H1 (cell line): ENCODE measurements at regions not wholly inside any gene's neighbourhood (a gene's known extent, or its start where the extent isn't known, plus 50 kb on each side); places are given as distances from the start of the nearest gene placed in this dataset.
A peak's percentile ranks its signal among the peaks of the same experiment; 100 is the strongest.

ENCODE experiments used
- CTCF ChIA-PET: fragments of 300-600 bp; sonication (Branson Sonifier 250); formaldehyde crosslinking; loops from one replicate; lab custom pipeline; 2021; ENCODE audit not compliant: partially characterized antibody; lab: Charles Lee
- POLR2A ChIA-PET: fragments of 300-600 bp; sonication (Branson Sonifier 250); formaldehyde crosslinking; loops from one replicate; lab custom pipeline; 2021; ENCODE audit warnings: inconsistent platforms; ENCODE audit not compliant: partially characterized antibody; lab: Charles Lee
- DNase-seq, 2 experiments: peaks; one replicate each; pipeline versions ENCODE4 v3.0.0 to v3.0.0-alpha.2; 2010 to 2022; ENCODE audit warnings: low spot score in 2 of 2, low read depth in 1 of 2, mixed read lengths in 1 of 2
- FAIRE-seq: peaks from 2 replicates; lab custom pipeline; 2011; peaks lifted over from hg19 to GRCh38; lab: Jason Lieb, UNC
- H2AFZ ChIP-seq: 2 replicates; pipeline ENCODE4 v1.8.1; 2012; ENCODE audit warnings: low read length, inconsistent platforms
- H2AK5ac ChIP-seq: 2 replicates; pipeline ENCODE4 v1.6.1; 2013; ENCODE audit warnings: low read depth, low read length
- H2BK120ac ChIP-seq: replicated peaks from 2 replicates; pipeline ENCODE3; 2013; ENCODE audit warnings: low read depth, low read length, inconsistent platforms
- H2BK12ac ChIP-seq: 2 replicates; pipeline ENCODE4 v1.6.1; 2013; ENCODE audit warnings: low read depth, low read length
- H2BK15ac ChIP-seq: 2 replicates; pipeline ENCODE4 v1.6.1; 2013; ENCODE audit warnings: low read length
- H2BK20ac ChIP-seq: 2 replicates; pipeline ENCODE4 v1.6.1; 2013; ENCODE audit warnings: low read length
- H2BK5ac ChIP-seq: 2 replicates; pipeline ENCODE4 v1.6.1; 2013; ENCODE audit warnings: low read depth, low read length
- H3K14ac ChIP-seq: 2 replicates; pipeline ENCODE4 v1.6.1; 2013; ENCODE audit warnings: inconsistent platforms; ENCODE audit not compliant: insufficient read length
- H3K18ac ChIP-seq: 2 replicates; pipeline ENCODE4 v1.6.1; 2013; ENCODE audit warnings: low read length; ENCODE audit errors: extremely low read depth
- H3K23ac ChIP-seq: 2 replicates; pipeline ENCODE4 v1.6.1; 2013; ENCODE audit warnings: inconsistent platforms; ENCODE audit not compliant: insufficient read length
- H3K23me2 ChIP-seq: 2 replicates; pipeline ENCODE4 v1.6.1; 2013; ENCODE audit warnings: low read depth, low read length
- H3K27ac ChIP-seq: 2 replicates; pipeline ENCODE4 v1.6.1; 2011; ENCODE audit warnings: low read depth, low read length, inconsistent platforms
- H3K27me3 ChIP-seq, 4 experiments: replicated peaks in 1 of 4; 1 replicate in 1 of 4; 2 replicates in 3 of 4; pipeline versions ENCODE4 v1.6.1 to v1.8.1; 2011 to 2013; ENCODE audit warnings: low read length in 3 of 4, mild to moderate bottlenecking in 3 of 4, inconsistent platforms in 2 of 4, mixed read lengths in 2 of 4, moderate library complexity in 1 of 4; ENCODE audit not compliant: control insufficient read depth in 3 of 4, insufficient read depth in 3 of 4; ENCODE audit errors: extremely low read depth in 1 of 4
- H3K36me3 ChIP-seq, 4 experiments: 2 replicates each; pipeline versions ENCODE4 v1.6.1 to v1.8.1; 2011 to 2013; ENCODE audit warnings: mild to moderate bottlenecking in 4 of 4, low read length in 3 of 4, moderate library complexity in 2 of 4, control low read depth in 1 of 4, inconsistent platforms in 1 of 4; ENCODE audit not compliant: insufficient read depth in 4 of 4, control insufficient read depth in 2 of 4
- H3K4ac ChIP-seq: replicated peaks from 2 replicates; pipeline ENCODE3; 2013; ENCODE audit warnings: low read length, low read depth, mixed read lengths, inconsistent platforms; ENCODE audit not compliant: insufficient read length
- H3K4me1 ChIP-seq, 4 experiments: replicated peaks in 1 of 4; 1 replicate in 1 of 4; 2 replicates in 3 of 4; pipeline versions ENCODE4 v1.6.1 to v1.8.1; 2011 to 2013; ENCODE audit warnings: low read length in 3 of 4, inconsistent platforms in 2 of 4, mixed read lengths in 1 of 4; ENCODE audit not compliant: insufficient read depth in 4 of 4, control insufficient read depth in 3 of 4
- H3K4me2 ChIP-seq, 2 experiments: 2 replicates each; pipeline versions ENCODE4 v1.6.1 to v1.8.1; 2011 to 2013; ENCODE audit warnings: low read depth in 2 of 2, low read length in 2 of 2, control low read depth in 1 of 2, inconsistent platforms in 1 of 2, mild to moderate bottlenecking in 1 of 2; ENCODE audit not compliant: insufficient read depth in 1 of 2
- H3K4me3 ChIP-seq, 4 experiments: fragments of 200-600, 300-600 bp in 1 of 4; sonication (generic), shearing (Covaris generic), sonication (Bioruptor Twin) in 1 of 4; 2 replicates each; pipeline versions ENCODE4 v1.5.1 to v1.8.1; 2011 to 2016; ENCODE audit warnings: low read length in 4 of 4, low read depth in 3 of 4, control low read depth in 2 of 4, inconsistent platforms in 2 of 4, mild to moderate bottlenecking in 2 of 4, mixed read lengths in 1 of 4, moderate library complexity in 1 of 4; ENCODE audit not compliant: insufficient read depth in 2 of 4; ENCODE audit errors: extremely low read depth in 1 of 4
- H3K56ac ChIP-seq: replicated peaks from 2 replicates; pipeline ENCODE3; 2013; ENCODE audit warnings: low read depth, mild to moderate bottlenecking, mixed read lengths, low read length, inconsistent platforms; ENCODE audit not compliant: insufficient read length
- H3K79me1 ChIP-seq: 2 replicates; pipeline ENCODE4 v1.6.1; 2013; ENCODE audit warnings: low read depth, low read length, control low read depth
- H3K79me2 ChIP-seq, 2 experiments: 2 replicates each; pipeline versions ENCODE4 v1.6.1 to v1.8.1; 2012 to 2013; ENCODE audit warnings: low read length in 2 of 2, mild to moderate bottlenecking in 2 of 2, inconsistent platforms in 1 of 2; ENCODE audit not compliant: insufficient read depth in 2 of 2, control insufficient read depth in 1 of 2
- H3K9ac ChIP-seq, 4 experiments: replicated peaks in 1 of 4; 1 replicate in 1 of 4; 2 replicates in 3 of 4; pipeline versions ENCODE4 v1.6.1 to v1.8.1; 2011 to 2013; ENCODE audit warnings: low read depth in 3 of 4, low read length in 3 of 4, control low read depth in 2 of 4, mild to moderate bottlenecking in 2 of 4, moderate library complexity in 2 of 4, inconsistent platforms in 1 of 4; ENCODE audit errors: extremely low read depth in 1 of 4
- H3K9me3 ChIP-seq, 2 experiments: 2 replicates each; pipeline versions ENCODE4 v1.6.1 to v1.8.1; 2012 to 2013; ENCODE audit warnings: mild to moderate bottlenecking in 2 of 2, moderate library complexity in 2 of 2, control low read depth in 1 of 2, inconsistent platforms in 1 of 2, low read depth in 1 of 2, low read length in 1 of 2, mixed read lengths in 1 of 2; ENCODE audit not compliant: insufficient read depth in 2 of 2
- H4K20me1 ChIP-seq, 2 experiments: replicated peaks in 1 of 2; 2 replicates each; pipeline versions ENCODE3 to v1.8.1; 2011 to 2013; ENCODE audit warnings: inconsistent platforms in 2 of 2, low read length in 2 of 2, mild to moderate bottlenecking in 1 of 2; ENCODE audit not compliant: insufficient read depth in 2 of 2, control insufficient read depth in 1 of 2
- H4K5ac ChIP-seq: 2 replicates; pipeline ENCODE4 v1.6.1; 2013; ENCODE audit warnings: low read length, low read depth, mixed read lengths, inconsistent platforms; ENCODE audit not compliant: insufficient read length
- H4K8ac ChIP-seq: 2 replicates; pipeline ENCODE4 v1.8.0; 2013; ENCODE audit warnings: mild to moderate bottlenecking, moderate library complexity, low read length, inconsistent platforms; ENCODE audit not compliant: insufficient read depth; ENCODE audit errors: extremely low read depth
- H4K91ac ChIP-seq: replicated peaks from 2 replicates; pipeline ENCODE3; 2013; ENCODE audit warnings: low read length, mixed read lengths, inconsistent platforms; ENCODE audit not compliant: insufficient read length
- WGBS, 2 experiments: shearing (Covaris generic) in 1 of 2; methylation state at CpG; one replicate each; pipeline versions ENCODE4 v1.1.6 to v1.1.7; 2013 to 2015; ENCODE audit warnings: low lambda C conversion rate in 2 of 2, mixed read lengths in 2 of 2, inconsistent platforms in 1 of 2, low coverage in 1 of 2, missing lambda C conversion rate in 1 of 2; ENCODE audit not compliant: insufficient replicate concordance in 2 of 2, insufficient coverage in 1 of 2, insufficient read length in 1 of 2; ENCODE audit errors: extremely low coverage in 1 of 2, missing lambda C conversion rate in 1 of 2; 5-methylcytosine and 5-hydroxymethylcytosine counted together

GRCh38 chr10:125455431-125455830 lies 227.5 kb downstream of the TEX36 start:
- Histone ChIP-seq H3K9me3 (no peaks in the 10 kb centered on the region), H2AK5ac (no peak overlapping the region), H3K23me2 (no peaks in the 10 kb centered on the region), H3K4me2 (peak overlapping the region in 1 of 2 experiments; percentile 41; a peak in 1 of 4 replicates), H3K79me1 (no peaks in the 10 kb centered on the region), H3K79me2 (no peaks in the 10 kb centered on the region), H4K20me1 (no peaks in the 10 kb centered on the region), H3K9ac (no peak overlapping the region), H3K56ac (no peak overlapping the region), H3K27me3 (no peaks in the 10 kb centered on the region), H2BK5ac (no peak overlapping the region), H3K14ac (no peak overlapping the region), H4K5ac (no peak overlapping the region), H3K23ac (no peak overlapping the region), H3K4ac (no peak overlapping the region), H3K4me1 (peaks cover 2 to 11% (median 4%) of the 10 kb centered on the region in 4 experiments; a peak in 4 of 7 replicates), H2BK120ac (no peak overlapping the region), H3K27ac (no peak overlapping the region), H2AFZ (no peak overlapping the region), H3K36me3 (no peaks in the 10 kb centered on the region), H2BK15ac (no peak overlapping the region), H4K91ac (no peak overlapping the region), H3K4me3 (0 out of 8 replicates have a peak overlapping the region, but pooled peaks of 1 of the 4 experiments have one; percentile 1), H4K8ac (no peak overlapping the region), H2BK20ac (no peak overlapping the region), H2BK12ac (no peak overlapping the region), H3K18ac (no peak overlapping the region)
- POLR2A ChIA-PET: interaction anchor here (1.2 kb wide), 1 partner anchor 264 kb away, joined by 3 read pairs; the partner anchor contains the start of gene EDRF1
- FAIRE-seq: peak; percentile 7
- CTCF ChIA-PET: interaction anchor here (0.6 to 2.2 kb wide), 3 partner anchors 9 to 1389 kb away, joined by 3 to 5 read pairs (median 4); no protein-coding TSS in a partner anchor
- no peak for DNase-seq
- 13% methylated on average over 2 of the region's 2 CpGs; no CpG with 5 or more reads in 1 of the 2 experiments for WGBS, 2 experiments
